HEK293T (cell line): ENCODE measurements at regions not wholly inside any gene's neighbourhood (a gene's known extent, or its start where the extent isn't known, plus 50 kb on each side); places are given as distances from the start of the nearest gene placed in this dataset.

Source experiments
- ARNT ChIP-seq: fragments of 450-650 bp; IDR thresholded peaks from 2 replicates; pipeline ENCODE4 v1.6.1; 2017; ENCODE audit warnings: mild to moderate bottlenecking
- FOXK2 ChIP-seq: fragments of 450-650 bp; IDR thresholded peaks from 2 replicates; pipeline ENCODE4 v1.6.1; 2016; ENCODE audit warnings: mild to moderate bottlenecking
- FOXM1 ChIP-seq: fragments of 450-650 bp; IDR thresholded peaks from 2 replicates; pipeline ENCODE4 v1.6.1; 2017; ENCODE audit warnings: mild to moderate bottlenecking, borderline replicate concordance
- HDGF ChIP-seq: fragments of 450-650 bp; IDR thresholded peaks from 2 replicates; pipeline ENCODE4 v1.6.1; 2017; ENCODE audit warnings: antibody characterized with exemption, borderline replicate concordance
- NFRKB ChIP-seq: fragments of 450-650 bp; IDR thresholded peaks from 2 replicates; pipeline ENCODE4 v1.6.1; 2016; ENCODE audit warnings: mild to moderate bottlenecking, moderate library complexity
- SP1 ChIP-seq: fragments of 450-650 bp; IDR thresholded peaks from 2 replicates; pipeline ENCODE4 v1.6.1; 2017
- SUZ12 ChIP-seq: fragments of 450-650 bp; IDR thresholded peaks from 2 replicates; pipeline ENCODE4 v1.6.1; 2016; ENCODE audit warnings: mild to moderate bottlenecking
- TARDBP ChIP-seq: fragments of 450-650 bp; IDR thresholded peaks from 2 replicates; pipeline ENCODE4 v1.6.1; 2016
- ZNF384 ChIP-seq: fragments of 450-650 bp; IDR thresholded peaks from 2 replicates; pipeline ENCODE4 v1.6.1; 2016

- no peak for TF ChIP-seq SUZ12
- TF ChIP-seq FOXM1: no peak
- TF ChIP-seq ARNT: no peak
- no peak for TF ChIP-seq ZNF384
- no peak for TF ChIP-seq SP1
- TF ChIP-seq HDGF: no peak
- TF ChIP-seq FOXK2: no peak
- TF ChIP-seq TARDBP: no peak
- no peak for TF ChIP-seq NFRKB
Observed at GRCh38 chr20:60219984-60220562, 261.9 kb downstream of the CDH26 start.
